Skin epidermis (tissue), 12 donors: ENCODE measurements at regions not wholly inside any gene's neighbourhood (a gene's known extent, or its start where the extent isn't known, plus 50 kb on each side); places are given as distances from the start of the nearest gene placed in this dataset.

ENCODE experiments used
- H3K27ac ChIP-seq, 21 experiments: fragments of 200-600 bp; sonication (generic) in 11 of 21; one replicate each; pipeline ENCODE4 v1.5.0; 2020; ENCODE audit warnings: mild to moderate bottlenecking in 3 of 21, inconsistent platforms in 2 of 21, moderate library complexity in 2 of 21
- H3K4me3 ChIP-seq, 7 experiments: fragments of 200-600 bp; sonication (generic) in 2 of 7; one replicate each; pipeline ENCODE4 v1.5.0; 2020; ENCODE audit warnings: inconsistent platforms in 2 of 7, mild to moderate bottlenecking in 2 of 7, moderate library complexity in 1 of 7

DNA sequence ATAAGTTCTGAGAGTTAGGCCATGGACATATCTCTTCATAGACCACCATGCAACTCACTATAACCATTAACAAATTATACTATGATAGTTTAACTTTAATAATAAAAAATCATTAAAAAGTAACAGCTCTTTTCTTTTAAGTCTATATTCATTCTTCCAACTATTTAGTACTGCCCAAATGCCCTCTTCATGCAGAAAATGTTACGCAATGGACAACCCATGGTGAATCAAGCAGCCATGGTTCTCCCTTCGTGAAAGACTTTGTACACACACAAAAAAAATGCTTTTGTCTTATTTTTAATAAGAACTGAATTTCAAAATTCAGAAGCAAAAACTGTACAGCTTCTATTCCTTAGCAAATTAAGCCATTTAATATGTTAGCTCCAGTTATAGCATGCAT is 401.1 kb downstream of the EFNA5 start:
- no peak overlapping the region for H3K27ac ChIP-seq
- no peak overlapping the region for H3K4me3 ChIP-seq

DNA sequence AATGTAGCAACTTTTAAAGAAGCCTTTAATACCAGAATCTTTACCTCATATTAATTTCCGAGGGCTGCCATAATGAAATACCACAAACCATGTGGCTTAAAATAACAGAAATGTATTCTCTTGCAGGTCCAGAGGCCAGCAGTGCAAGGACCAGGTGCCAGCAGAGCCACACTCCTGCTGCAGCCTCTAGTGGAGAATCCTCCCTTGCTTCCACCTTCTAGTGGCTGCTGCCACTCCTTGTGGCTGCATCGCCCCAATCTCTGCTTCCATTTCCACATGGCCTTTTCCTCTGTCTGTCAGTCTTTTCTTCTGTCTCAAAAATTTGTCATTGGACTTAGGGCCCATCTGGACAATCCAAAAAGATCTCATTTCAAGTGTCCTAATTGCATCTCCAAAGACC is 401.5 kb downstream of the EFNA5 start:
- Histone ChIP-seq H3K4me3 (no peak overlapping the region), H3K27ac (no peak overlapping the region)

DNA sequence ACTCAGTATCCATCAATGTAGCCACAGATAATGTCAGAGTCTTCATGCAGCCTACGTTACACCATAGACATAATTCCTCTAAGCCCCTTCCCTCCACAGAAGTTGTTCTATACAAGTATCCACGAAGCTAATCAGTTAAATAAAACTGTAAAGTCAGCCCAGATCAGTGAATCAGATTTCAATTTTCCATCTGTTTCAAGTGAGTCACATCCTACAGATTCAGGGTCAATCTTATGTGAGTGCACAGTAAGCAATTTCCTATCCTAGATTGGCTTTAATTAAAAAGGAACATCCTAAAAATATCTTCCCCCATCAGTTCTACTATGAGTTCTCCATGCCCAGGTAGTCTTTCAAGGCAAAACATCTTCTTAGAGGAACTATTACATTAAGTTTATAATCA is 402.5 kb downstream of the EFNA5 start:
- Histone ChIP-seq H3K27ac (no peak overlapping the region), H3K4me3 (no peak overlapping the region)

DNA sequence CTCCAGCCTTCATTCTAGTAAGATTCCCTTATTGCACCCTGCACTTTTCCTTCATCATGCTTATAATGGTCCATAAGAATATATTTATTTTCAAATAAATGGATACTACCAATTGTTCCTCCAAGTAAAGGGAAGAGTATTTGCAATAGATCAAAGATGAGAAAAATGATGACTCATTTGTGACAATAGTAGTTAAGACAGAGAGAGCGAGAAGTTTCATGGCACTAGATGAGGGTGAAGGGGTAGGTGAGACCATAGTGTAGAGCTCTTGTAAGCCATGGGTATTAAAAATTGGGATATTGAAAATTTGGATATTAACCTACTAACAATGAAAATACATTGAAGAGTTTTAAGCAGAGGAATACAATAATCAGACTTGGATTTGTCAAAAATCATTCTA is 404.6 kb downstream of the EFNA5 start:
- Histone ChIP-seq H3K27ac (no peak overlapping the region), H3K4me3 (no peak overlapping the region)

DNA sequence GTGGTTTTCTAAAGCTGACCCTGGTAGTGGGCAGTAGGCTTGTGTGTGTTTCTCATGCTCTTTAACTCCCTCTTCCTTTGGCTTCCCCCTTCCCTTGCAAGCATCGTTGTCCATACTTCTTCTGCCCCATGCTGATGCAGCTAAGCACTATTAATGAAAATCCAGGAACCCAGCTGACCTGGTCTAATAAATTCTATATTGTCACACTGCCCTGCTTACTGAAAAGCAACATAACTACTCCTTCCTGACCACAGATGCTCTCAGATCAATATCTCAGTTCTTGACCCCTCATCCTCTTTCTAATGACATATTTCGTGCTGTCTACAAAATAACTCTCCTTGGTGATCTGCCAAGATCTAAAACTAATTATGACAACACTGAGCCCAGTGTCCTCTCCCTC is 405.5 kb downstream of the EFNA5 start:
- H3K4me3 ChIP-seq: no peak overlapping the region
- no peak overlapping the region for H3K27ac ChIP-seq

DNA sequence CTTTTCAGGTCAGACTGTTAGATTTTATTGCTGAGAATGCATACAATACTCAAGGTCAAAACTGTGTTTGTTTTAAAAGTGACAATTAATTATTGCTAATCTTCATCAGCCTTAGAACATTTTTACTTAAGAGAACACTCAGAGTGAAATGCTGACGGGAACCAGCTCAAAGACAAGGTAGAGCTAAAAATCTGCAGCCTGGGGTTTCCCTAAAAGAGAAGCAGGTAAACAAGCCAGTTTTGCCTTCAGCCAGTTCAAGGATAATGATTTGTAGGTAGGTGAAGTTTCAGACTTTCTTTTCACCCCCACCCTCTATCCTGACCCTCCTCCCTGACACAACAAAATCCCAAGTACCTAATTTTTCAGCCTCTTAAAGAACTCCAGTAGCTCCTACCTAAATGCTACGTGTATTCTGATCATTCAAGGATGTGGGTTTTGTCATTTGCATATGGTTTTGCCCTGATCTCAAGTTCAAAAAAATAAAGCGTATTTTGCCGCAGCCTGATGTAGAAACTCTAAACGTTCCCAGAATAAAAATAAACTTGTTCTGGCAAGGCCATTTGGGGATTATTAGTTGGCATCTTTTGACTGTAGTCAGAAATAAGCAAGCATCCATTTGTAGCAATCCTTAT is 407.2 kb downstream of the EFNA5 start:
- H3K27ac ChIP-seq: peak overlapping the region in 4 of 21 experiments; percentile 21 to 47 (median 24)

DNA sequence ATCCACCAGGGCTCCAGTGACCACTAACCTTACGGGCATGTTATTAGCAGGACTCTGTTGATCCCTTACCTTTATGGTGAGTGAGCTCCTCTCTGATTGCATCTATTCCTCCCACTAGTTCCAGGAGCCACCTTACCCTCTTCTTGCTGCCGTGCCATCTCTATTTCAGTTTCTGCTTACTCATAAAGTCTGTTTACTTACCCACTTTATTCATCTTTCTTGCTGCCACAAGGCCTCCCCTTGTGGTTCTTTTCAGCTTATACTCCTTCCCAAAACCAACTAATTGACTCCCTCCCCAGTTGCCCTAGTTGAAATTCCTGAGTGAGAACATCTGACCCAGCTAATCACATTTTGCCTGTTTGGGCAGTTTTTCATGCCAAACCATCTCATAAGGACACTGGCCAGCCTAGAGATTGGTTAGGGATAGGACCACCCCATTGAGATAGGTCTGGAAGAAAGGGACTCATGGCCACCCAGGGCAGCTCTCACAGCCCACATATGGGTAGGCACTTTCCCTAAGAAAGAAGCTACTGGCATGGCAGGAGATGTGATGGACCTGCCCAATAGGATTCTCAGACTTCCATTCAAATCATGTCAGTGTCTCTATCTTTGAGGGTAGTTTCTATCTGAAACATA is 412.7 kb downstream of the EFNA5 start:
- Histone ChIP-seq H3K27ac (no peak overlapping the region), H3K4me3 (no peak overlapping the region)

More for the DNA sequence above, 407.2 kb downstream of the EFNA5 start:
- no peak overlapping the region for H3K4me3 ChIP-seq

DNA sequence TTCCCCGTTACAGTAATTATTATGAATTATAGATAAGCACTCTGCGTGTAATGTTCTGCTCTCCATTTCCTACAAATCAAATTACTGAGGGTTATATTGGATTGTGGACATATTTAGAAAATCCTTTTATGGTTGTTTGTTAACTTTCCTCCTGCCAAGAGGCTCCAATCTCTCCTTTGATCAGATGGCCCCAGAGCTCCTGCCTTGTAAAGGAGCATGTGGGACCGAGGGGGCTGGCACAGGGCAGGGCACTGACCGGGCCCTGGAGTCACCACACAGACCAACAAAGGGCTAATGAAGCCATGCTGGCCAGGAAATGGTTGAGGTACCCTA is 415.9 kb downstream of the EFNA5 start:
- H3K27ac ChIP-seq: no peak overlapping the region

DNA sequence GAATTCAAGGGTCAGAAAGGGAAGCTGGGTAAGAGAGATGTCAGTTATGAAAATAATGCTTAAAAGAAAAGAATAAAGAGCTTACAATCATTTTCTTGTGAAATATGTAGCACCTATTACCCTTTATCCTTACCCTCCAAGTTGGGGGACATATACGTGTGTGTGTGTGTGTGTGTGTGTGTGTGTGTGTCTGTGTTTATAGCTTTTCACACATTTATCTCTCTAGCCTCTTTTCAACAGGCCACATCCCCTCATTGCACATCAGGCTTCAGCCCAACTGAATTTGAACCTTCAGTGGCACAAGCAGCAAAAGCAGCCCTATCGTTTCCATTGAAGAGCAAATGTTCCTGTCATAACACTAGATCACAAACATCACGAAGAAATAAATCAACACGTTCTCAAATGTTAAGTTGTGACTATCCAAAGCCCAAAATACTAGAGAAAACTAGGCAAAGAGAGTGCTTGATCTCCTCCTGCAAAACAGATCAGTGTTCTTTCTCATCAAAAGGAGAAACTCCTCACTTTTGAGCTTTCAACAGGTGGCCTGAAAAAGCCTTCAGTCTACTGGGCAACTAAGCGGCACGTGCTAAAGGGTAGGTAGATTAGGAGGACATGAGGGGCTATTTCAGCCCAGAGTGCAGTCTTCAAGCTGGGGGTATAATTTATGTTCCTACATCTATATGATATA is 416.4 kb downstream of the EFNA5 start:
- H3K27ac ChIP-seq: peak overlapping the region in 2 of 21 experiments; percentile 17 to 19
- no peak overlapping the region for H3K4me3 ChIP-seq

More for the DNA sequence above, 415.9 kb downstream of the EFNA5 start:
- no peak overlapping the region for H3K4me3 ChIP-seq

DNA sequence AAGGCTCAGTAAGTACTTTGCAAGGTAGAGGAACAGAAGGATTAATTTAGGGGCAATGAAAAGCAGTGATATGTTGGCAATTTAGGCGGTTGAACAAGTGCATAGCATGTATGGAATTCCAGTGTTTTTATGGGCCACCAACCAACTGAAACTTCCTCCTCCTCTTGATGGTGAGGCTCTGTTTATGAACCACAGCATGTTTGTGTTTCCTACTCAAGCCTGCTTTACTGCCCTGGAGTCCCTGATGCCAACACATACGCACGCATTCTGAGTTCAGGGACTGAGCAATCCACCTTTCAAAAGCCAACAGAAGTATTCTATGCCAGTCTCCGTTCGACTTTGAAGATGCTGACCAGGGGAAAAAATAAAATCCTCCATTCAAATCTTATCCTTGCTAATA is 417.5 kb downstream of the EFNA5 start:
- Histone ChIP-seq H3K27ac (peak overlapping the region in 1 of 21 experiments; percentile 0), H3K4me3 (no peak overlapping the region)

DNA sequence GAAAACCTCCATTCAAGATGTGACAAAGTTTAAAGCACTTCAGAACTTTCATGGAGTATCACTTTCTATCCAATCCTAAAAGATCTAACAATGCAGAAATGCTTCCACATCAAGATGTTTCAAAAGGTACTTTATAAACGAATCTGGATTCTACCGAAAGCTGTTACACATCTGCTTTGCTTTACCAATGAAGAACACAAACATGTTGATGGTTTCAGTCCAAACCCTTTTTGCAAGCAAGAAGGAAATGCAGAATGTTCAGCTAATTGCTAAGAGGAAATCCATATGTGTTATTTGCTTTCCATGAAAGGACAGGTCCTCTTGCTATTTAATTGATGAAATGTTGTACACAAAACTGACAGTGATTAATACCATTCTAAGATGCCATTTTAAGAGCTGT is 419.6 kb downstream of the EFNA5 start:
- no peak overlapping the region for H3K4me3 ChIP-seq
- no peak overlapping the region for H3K27ac ChIP-seq

DNA sequence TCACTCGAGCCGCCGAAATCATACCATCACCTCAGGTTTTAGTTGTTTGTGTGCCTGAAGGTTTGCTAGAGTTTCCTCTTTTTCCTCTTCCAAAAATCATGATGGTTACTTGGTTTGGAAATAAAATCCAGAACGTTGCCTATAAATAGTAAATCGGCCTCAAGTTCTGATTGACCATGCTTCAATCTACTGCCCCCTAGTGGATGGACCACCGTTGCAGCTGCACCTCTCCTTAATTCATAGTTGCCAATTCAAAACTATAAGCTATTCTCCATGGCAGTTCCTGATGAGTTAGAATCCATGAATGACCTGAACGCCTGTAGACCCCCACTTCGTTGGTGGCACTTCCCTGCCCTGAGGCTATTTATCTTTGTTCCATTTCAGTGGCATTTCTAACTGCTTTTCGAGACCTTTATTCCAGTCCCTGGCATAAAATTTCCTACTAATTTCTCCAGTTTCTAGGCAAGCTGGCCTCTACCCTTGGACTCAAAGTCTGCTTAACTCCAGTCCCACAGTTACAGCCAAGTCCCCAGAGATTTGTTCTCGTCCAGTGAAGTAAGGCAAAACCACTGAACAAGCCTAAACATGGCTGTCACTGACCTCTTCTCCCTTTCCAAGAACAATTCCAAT is 422.6 kb downstream of the EFNA5 start:
- Histone ChIP-seq H3K4me3 (no peak overlapping the region), H3K27ac (no peak overlapping the region)

DNA sequence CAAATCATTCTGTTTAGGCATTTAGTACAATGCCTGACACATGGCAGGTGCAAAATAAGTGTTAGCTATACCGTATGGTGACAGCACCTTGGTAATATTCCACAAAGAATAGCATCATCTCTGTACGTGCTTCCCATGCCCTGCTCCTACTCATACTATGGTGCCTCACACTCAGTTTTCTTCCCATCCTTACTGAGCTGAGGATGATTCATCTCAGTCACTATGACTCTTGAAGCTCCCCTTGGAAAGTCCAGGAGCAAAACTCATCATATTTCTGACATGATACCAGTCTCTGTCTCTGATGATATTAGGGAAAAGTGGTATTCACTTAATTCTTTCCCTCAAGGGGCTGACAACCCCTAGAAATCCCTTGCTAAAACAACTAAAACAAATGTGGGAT is 423.3 kb downstream of the EFNA5 start:
- Histone ChIP-seq H3K4me3 (no peak overlapping the region), H3K27ac (no peak overlapping the region)

DNA sequence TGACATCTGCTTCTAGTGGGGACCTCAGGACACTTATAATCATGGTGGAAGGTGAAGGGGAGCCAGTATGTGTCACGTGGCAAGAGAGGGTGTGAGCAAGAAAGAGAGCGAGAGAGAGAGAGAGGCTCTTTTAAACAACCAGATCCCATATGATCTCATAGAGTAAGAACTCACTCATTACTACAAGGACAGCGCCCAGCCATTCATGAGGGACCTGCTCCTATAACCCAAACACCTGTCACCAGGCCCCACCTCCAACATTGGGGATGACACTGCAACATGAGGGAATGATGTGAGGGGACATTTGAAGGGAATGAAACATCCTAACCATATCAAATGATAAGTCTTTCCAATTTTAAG is 427.5 kb downstream of the EFNA5 start:
- Histone ChIP-seq H3K4me3 (no peak overlapping the region), H3K27ac (no peak overlapping the region)

DNA sequence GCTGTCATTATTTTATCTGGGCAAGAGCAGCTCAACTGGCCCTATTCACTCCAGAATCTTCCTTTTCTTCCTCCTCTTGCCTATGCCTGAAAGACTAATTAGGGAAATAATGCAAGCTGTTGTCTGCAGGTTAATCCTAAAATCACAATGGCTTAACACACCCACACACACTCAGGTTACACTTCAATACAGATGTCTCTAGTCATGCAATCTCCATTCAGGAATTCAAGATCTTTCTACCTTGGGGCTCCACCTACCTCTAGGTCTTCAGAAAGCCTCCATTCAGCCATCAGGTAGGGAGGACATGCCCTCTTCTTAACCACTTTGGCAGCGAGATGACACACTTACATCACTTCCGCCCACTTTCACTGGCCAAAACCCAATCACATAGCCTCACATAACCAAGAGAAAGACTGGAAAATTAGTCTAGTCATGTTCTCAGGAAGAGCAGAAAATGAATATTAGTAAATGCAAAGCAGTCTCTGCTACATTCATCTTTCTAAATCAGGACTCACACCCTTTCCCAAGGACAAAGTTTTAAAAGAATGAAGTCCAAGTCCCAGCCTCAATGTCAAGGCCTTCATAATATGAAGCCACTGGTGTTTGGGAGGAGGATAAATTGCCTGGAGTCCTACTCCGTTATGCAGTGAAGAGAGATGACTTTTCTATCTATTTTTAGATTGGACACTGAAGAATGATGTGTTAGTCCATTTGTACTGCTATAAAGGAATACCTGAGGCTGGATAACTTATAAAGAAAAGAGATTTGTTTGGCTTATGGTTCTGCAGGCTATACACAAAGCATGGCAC is 428.1 kb downstream of the EFNA5 start:
- H3K27ac ChIP-seq: no peak overlapping the region

DNA sequence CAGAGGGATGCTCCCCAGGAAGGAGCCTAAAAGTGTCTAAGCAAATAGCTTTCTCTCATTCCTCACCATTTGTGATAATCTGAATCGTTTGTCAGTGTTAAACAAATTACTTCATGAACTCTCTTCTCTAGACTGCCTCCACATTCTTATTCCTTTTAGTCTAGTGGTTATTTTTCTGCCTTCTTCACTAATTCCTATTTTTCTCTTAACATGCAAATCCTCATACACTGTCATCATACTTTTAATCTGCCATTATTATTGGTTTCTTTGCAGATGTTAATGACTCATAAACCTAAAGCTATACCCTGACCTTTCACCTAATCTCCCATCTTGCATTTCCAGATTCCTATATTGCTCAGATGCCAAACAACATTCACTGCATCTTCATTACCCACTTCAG is 428.9 kb downstream of the EFNA5 start:
- H3K4me3 ChIP-seq: no peak overlapping the region

More for the DNA sequence above, 428.1 kb downstream of the EFNA5 start:
- H3K4me3 ChIP-seq: no peak overlapping the region

DNA sequence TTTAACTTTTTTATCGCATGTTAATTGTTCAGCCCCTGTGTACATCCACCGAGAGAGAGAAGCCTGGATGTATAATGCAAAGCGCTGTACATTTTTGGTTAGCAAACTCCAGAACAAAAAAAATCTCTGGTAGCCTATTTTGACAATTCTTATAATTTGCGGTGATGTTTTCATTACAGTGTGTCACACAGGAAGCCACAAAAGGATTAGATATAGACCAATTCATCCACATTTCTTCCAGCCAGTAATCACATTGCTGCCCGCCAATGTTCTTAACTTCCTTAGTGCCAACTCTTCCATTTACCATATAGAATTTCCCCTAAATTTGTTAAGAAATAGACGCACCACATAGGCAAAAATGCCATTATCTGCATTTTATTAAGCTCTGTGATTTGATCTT is 435.6 kb downstream of the EFNA5 start:
- H3K4me3 ChIP-seq: no peak overlapping the region
- no peak overlapping the region for H3K27ac ChIP-seq

More for the DNA sequence above, 428.9 kb downstream of the EFNA5 start:
- no peak overlapping the region for H3K27ac ChIP-seq

DNA sequence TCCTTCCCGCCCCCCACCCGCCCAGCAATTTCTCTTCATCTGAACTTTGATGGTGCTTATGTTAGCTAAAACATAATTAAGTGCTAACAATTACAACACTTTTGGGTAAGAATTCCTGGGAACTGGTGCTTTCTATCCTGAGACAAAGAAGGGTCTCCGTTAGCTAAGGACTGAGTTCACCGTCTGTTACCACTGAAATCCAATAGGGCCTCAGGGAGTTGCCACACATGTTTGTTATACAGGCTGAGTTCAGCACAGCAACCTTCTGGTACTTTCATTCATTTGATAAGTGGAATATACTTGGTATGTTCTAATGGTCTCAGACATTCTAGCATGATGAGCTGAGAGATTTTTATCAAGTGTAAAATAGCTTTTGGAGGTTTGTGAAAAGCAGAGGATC is 437.9 kb downstream of the EFNA5 start:
- H3K4me3 ChIP-seq: no peak overlapping the region
- H3K27ac ChIP-seq: no peak overlapping the region

DNA sequence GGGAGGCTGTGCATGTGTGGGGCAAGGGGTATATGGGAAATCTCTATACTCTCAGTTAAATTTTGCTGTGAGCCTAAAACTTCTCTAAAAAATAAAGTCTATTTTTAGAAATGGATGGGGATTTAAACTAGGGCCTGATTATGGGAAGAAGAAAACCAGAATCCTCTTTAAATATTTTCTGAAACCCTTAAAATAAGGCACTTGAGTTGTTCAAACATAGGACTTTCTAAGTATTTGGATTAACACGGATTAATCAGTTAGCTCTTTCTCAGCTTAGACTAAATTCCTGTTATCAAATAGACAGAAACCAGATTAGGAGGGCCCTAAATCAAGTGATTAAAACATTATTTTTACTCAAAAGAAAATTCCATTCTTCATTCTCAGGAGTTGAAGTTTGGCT is 438.4 kb downstream of the EFNA5 start:
- H3K27ac ChIP-seq: no peak overlapping the region
- no peak overlapping the region for H3K4me3 ChIP-seq

DNA sequence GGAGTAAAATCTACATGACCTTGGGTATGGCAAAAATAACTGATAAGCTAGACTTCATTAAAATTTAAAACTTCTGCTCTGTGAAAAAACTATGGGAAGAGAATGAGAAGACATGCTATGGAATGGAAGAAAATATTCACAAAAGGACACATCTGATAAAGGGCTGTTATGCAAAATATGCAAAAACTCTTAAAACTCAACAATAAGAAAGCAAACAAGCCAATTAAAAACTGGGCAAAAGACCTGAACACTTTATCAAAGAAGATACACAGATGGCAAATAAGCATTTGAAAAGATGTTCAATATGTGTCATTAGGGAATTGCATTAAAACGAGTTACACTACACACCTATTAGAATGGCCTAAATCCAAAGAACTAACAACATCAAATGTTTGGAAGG is 439.5 kb downstream of the EFNA5 start:
- H3K4me3 ChIP-seq: no peak overlapping the region

More for the DNA sequence above, 439.5 kb downstream of the EFNA5 start:
- H3K27ac ChIP-seq: no peak overlapping the region
